ENCODE measurements at regions not wholly inside any gene's neighbourhood (a gene's known extent, or its start where the extent isn't known, plus 50 kb on each side); places are given as distances from the start of the nearest gene placed in this dataset.

- TF ChIP-seq CTCF (IDR thresholded peaks at IDR 0.05), result no peak
- TF ChIP-seq POLR2A (IDR thresholded peaks at IDR 0.05), result no peak
These were observed 438.4 kb upstream of the SULF2 start for GRCh38 chr20:48223715-48224114.
